Panc1 (cell line): ENCODE measurements at regions not wholly inside any gene's neighbourhood (a gene's known extent, or its start where the extent isn't known, plus 50 kb on each side); places are given as distances from the start of the nearest gene placed in this dataset.

Experiments
- POLR2AphosphoS5 ChIP-seq: IDR thresholded peaks from 2 replicates; pipeline ENCODE4 v1.6.1; 2012; ENCODE audit warnings: mild to moderate bottlenecking, low read depth, low read length, moderate library complexity
- SIN3A ChIP-seq: IDR thresholded peaks from 2 replicates; pipeline ENCODE4 v1.6.1; 2012; ENCODE audit warnings: low read depth, mild to moderate bottlenecking, low read length, moderate library complexity, borderline replicate concordance; ENCODE audit not compliant: insufficient read depth
- TCF7L2 ChIP-seq: IDR thresholded peaks from 2 replicates; pipeline ENCODE4 v1.6.1; 2011; ENCODE audit warnings: mild to moderate bottlenecking, low read depth, low read length, inconsistent platforms
- TF ChIP-seq, protein P1 (sequence below): fragments of 450-650 bp; IDR thresholded peaks from 2 replicates; pipeline ENCODE4 v1.5.1; 2017; ENCODE audit warnings: mild to moderate bottlenecking

DNA sequence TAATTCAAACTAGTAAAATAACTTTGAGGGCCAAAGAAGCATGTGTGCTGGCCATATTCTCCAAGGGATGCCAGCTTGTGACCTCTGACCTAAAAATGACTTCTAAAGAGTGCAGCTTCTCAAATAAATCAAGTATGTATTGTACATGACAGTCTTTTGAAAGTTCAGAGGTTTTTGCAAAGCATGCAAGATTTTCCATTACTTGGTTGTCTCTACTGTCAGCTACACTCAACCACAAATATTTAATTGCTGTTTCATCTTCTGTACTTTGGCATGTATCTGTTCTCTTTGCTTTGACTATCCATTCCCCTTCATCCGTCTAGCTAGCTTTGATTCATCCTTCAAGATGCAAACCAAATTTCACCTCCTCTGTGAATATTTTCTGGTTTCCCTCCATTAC is 121.9 kb upstream of the HS3ST2 start:
- TF ChIP-seq, protein P1, sequence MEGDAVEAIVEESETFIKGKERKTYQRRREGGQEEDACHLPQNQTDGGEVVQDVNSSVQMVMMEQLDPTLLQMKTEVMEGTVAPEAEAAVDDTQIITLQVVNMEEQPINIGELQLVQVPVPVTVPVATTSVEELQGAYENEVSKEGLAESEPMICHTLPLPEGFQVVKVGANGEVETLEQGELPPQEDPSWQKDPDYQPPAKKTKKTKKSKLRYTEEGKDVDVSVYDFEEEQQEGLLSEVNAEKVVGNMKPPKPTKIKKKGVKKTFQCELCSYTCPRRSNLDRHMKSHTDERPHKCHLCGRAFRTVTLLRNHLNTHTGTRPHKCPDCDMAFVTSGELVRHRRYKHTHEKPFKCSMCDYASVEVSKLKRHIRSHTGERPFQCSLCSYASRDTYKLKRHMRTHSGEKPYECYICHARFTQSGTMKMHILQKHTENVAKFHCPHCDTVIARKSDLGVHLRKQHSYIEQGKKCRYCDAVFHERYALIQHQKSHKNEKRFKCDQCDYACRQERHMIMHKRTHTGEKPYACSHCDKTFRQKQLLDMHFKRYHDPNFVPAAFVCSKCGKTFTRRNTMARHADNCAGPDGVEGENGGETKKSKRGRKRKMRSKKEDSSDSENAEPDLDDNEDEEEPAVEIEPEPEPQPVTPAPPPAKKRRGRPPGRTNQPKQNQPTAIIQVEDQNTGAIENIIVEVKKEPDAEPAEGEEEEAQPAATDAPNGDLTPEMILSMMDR: no peak
- TF ChIP-seq TCF7L2: no peak
- no peak for TF ChIP-seq SIN3A
- TF ChIP-seq POLR2AphosphoS5: no peak
